PC-9 (cell line): ENCODE measurements at regions not wholly inside any gene's neighbourhood (a gene's known extent, or its start where the extent isn't known, plus 50 kb on each side); places are given as distances from the start of the nearest gene placed in this dataset.

Source experiments
- BruUV-seq: library from RNA; stranded (reverse); fragments of 400-500 nt; replicated peaks from 2 replicates; lab custom pipeline; 2021; lab: Mats Ljungman, UMichigan
- CTCF ChIA-PET: fragments of 300-600 bp; sonication (Branson Sonifier 250); formaldehyde crosslinking; loops from one replicate; lab custom pipeline; 2022; ENCODE audit warnings: antibody characterized with exemption; lab: Charles Lee
- POLR2A ChIA-PET: fragments of 300-600 bp; sonication (Branson Sonifier 250); formaldehyde crosslinking; loops from one replicate; lab custom pipeline; 2022; ENCODE audit warnings: antibody characterized with exemption; ENCODE audit not compliant: unreplicated experiment; lab: Charles Lee
- DNase-seq, 2 experiments: peaks; one replicate each; pipeline versions ENCODE4 v3.0.0 to v3.0.0-alpha.2; 2015 to 2022; ENCODE audit warnings: mixed read lengths in 1 of 2
- H2AFZ ChIP-seq: fragments of 200-600 bp; sonication (generic); 2 replicates; pipeline ENCODE4 v1.8.1; 2017; ENCODE audit warnings: antibody characterized with exemption
- H3F3A ChIP-seq: fragments of 200-600 bp; sonication (generic); 2 replicates; pipeline ENCODE4 v1.8.1; 2017; ENCODE audit warnings: antibody characterized with exemption, mild to moderate bottlenecking, low read depth; ENCODE audit not compliant: insufficient read depth
- H3K27ac ChIP-seq: fragments of 200-600 bp; sonication (generic); 2 replicates; pipeline ENCODE4 v1.6.1; 2016; ENCODE audit warnings: mixed run types
- H3K27me3 ChIP-seq: fragments of 200-600 bp; sonication (generic); 2 replicates; pipeline ENCODE4 v1.6.1; 2016; ENCODE audit warnings: low read depth, mixed run types; ENCODE audit not compliant: insufficient read depth
- H3K36me3 ChIP-seq: fragments of 200-600 bp; sonication (generic); 2 replicates; pipeline ENCODE4 v1.6.1; 2016; ENCODE audit warnings: low read depth, mixed run types
- H3K4me1 ChIP-seq: fragments of 200-600 bp; sonication (generic); replicated peaks from 2 replicates; pipeline ENCODE4 v1.6.1; 2016; ENCODE audit warnings: mixed run types; ENCODE audit not compliant: insufficient read depth
- H3K4me2 ChIP-seq: fragments of 200-600 bp; sonication (generic); 2 replicates; pipeline ENCODE4 v1.6.1; 2017; ENCODE audit warnings: mixed run types
- H3K4me3 ChIP-seq: fragments of 200-600 bp; sonication (generic); 2 replicates; pipeline ENCODE4 v1.6.1; 2016; ENCODE audit warnings: mixed run types
- H3K79me2 ChIP-seq: fragments of 200-600 bp; sonication (generic); 2 replicates; pipeline ENCODE4 v1.6.1; 2017; ENCODE audit warnings: low read depth, mixed run types
- H3K9me2 ChIP-seq: fragments of 200-600 bp; sonication (generic); 2 replicates; pipeline ENCODE4 v1.8.1; 2017; ENCODE audit warnings: mild to moderate bottlenecking; ENCODE audit not compliant: insufficient read depth
- H3K9me3 ChIP-seq: fragments of 200-600 bp; sonication (generic); 2 replicates; pipeline ENCODE4 v1.8.1; 2016; ENCODE audit warnings: low read depth; ENCODE audit not compliant: insufficient read depth
- H4K20me1 ChIP-seq: fragments of 200-600 bp; sonication (generic); 2 replicates; pipeline ENCODE4 v1.8.1; 2017; ENCODE audit not compliant: insufficient read depth
- EZH2 ChIP-seq: fragments of 200-600 bp; sonication (generic); IDR thresholded peaks from 2 replicates; pipeline ENCODE4 v1.8.0; 2017; ENCODE audit warnings: antibody characterized with exemption, low read depth
- intact Hi-C: fragments of 100-400 bp; cut with micrococcal nuclease; formaldehyde crosslinking; loops from one replicate; pipeline ENCODE4 v1.10.0; 2022; ENCODE audit not compliant: unreplicated experiment
- TF ChIP-seq, protein P1 (sequence below): fragments of 200-600 bp; sonication (generic); conservative IDR thresholded peaks from 2 replicates; pipeline ENCODE4 v1.6.1; 2017; ENCODE audit warnings: mixed run types, antibody characterized with exemption, mild to moderate bottlenecking, moderate library complexity

DNA sequence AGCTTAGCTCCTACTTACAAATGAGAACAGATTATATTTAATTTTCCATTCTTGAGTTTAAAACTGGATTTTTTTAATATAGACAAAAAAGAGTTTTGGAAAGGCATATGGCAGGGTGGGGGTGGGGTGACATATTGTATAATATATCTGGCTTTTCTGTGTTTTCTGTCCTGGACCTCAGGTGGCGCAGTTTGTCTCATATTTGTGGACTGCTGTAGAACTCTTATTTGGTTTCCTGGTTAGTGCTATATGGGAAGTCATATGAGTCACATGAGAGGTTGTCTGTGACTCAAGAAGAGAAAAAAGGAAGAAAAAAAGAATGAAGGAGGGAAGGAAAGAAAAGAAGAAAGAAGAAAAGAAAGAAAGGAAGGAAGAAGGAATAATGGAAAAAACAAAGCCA is 131.8 kb downstream of the CLVS2 start:
- ChIA-PET POLR2A (no interaction called here), CTCF (no interaction called here)
- Histone ChIP-seq H3K36me3 (no peaks in the 10 kb centered on the region), H3F3A (no peaks in the 10 kb centered on the region), H3K79me2 (no peaks in the 10 kb centered on the region), H3K9me3 (no peaks in the 10 kb centered on the region; the same call in 1 of the 2 replicates), H4K20me1 (no peaks in the 10 kb centered on the region), H3K4me3 (no peak overlapping the region), H3K27me3 (no peaks in the 10 kb centered on the region), H3K4me1 (no peaks in the 10 kb centered on the region), H3K27ac (no peak overlapping the region), H3K9me2 (peaks cover 3% of the 10 kb centered on the region; the same call in 1 of the 2 replicates), H3K4me2 (no peak overlapping the region), H2AFZ (no peak overlapping the region)
- BruUV-seq, result no TSS peak
- no peak for DNase-seq
- no peak for TF ChIP-seq EZH2
- TF ChIP-seq, protein P1, sequence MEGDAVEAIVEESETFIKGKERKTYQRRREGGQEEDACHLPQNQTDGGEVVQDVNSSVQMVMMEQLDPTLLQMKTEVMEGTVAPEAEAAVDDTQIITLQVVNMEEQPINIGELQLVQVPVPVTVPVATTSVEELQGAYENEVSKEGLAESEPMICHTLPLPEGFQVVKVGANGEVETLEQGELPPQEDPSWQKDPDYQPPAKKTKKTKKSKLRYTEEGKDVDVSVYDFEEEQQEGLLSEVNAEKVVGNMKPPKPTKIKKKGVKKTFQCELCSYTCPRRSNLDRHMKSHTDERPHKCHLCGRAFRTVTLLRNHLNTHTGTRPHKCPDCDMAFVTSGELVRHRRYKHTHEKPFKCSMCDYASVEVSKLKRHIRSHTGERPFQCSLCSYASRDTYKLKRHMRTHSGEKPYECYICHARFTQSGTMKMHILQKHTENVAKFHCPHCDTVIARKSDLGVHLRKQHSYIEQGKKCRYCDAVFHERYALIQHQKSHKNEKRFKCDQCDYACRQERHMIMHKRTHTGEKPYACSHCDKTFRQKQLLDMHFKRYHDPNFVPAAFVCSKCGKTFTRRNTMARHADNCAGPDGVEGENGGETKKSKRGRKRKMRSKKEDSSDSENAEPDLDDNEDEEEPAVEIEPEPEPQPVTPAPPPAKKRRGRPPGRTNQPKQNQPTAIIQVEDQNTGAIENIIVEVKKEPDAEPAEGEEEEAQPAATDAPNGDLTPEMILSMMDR, result 0 out of 2 replicates have a peak, but pooled peaks have one; percentile 13
- intact Hi-C loops, result no loop called here

DNA sequence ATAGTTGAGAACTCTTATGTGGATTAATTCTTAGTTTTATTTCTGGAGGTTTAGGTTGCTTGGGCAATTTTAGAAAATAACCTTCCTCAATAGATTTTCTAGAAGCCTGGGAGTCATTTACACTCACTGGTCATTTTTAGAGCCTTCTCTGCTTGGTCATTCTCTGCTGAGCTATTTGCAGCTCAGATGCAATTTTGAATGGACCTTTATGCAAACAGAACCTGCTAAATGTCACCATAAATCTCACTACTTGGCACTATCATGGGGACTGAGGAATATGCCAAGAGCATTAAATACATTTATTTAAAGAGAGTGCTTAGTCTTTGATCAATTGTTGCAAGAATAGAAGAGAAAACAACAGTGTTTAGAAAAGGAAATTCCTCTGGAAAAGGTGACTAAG is 154.0 kb downstream of the CLVS2 start:
- Histone ChIP-seq H3K27ac (no peak overlapping the region), H3F3A (no peaks in the 10 kb centered on the region; the same call in 1 of the 2 replicates), H3K4me1 (no peaks in the 10 kb centered on the region), H3K79me2 (no peaks in the 10 kb centered on the region), H3K4me2 (no peak overlapping the region), H3K27me3 (no peaks in the 10 kb centered on the region), H3K9me2 (no peaks in the 10 kb centered on the region), H3K36me3 (no peaks in the 10 kb centered on the region), H4K20me1 (no peaks in the 10 kb centered on the region), H2AFZ (no peak overlapping the region), H3K9me3 (peaks cover 4% of the 10 kb centered on the region; the same call in 1 of the 2 replicates), H3K4me3 (no peak overlapping the region)
- ChIA-PET POLR2A (no interaction called here), CTCF (no interaction called here)
- intact Hi-C loops, result no loop called here
- no peak for DNase-seq
- no TSS peak for BruUV-seq
- TF ChIP-seq, protein P1, result no peak
- TF ChIP-seq EZH2, result no peak

DNA sequence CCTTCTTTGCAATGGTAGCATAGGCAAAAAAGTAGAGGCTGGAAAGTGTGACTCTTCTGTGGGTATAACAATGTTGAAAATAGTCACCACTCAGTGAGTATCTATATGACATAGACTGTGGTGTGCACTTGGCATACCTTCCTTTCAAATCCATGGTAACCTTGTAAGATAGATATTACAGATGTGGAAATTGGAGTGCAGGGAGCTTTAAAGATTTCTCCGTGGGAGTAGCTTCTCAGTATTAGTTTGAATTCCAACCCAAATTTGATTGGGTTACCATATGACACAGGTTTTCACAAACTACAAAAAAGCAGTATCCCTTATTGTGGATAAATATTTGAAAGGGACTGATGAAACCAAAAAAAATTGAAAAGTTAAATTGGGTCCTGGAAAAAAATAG is 163.8 kb downstream of the CLVS2 start:
- no peak overlapping the region for H3K4me3 ChIP-seq
- CTCF ChIA-PET, result no interaction called here
- BruUV-seq, result no TSS peak

More for the DNA sequence above, 163.8 kb downstream of the CLVS2 start:
- no peak overlapping the region for H3K4me2 ChIP-seq
- H3K36me3 ChIP-seq, result no peaks in the 10 kb centered on the region
- H3F3A ChIP-seq, result no peaks in the 10 kb centered on the region
- no peak for DNase-seq
- no peaks in the 10 kb centered on the region for H3K9me2 ChIP-seq
- H3K27me3 ChIP-seq, result no peaks in the 10 kb centered on the region
- intact Hi-C loops, result no loop called here
- H2AFZ ChIP-seq, result no peak overlapping the region
- H3K27ac ChIP-seq, result no peak overlapping the region
- TF ChIP-seq EZH2, result no peak
- TF ChIP-seq, protein P1, result no peak
- no peaks in the 10 kb centered on the region for H3K79me2 ChIP-seq
- no peaks in the 10 kb centered on the region for H3K9me3 ChIP-seq
- H3K4me1 ChIP-seq, result no peaks in the 10 kb centered on the region
- POLR2A ChIA-PET, result no interaction called here
- H4K20me1 ChIP-seq, result no peaks in the 10 kb centered on the region
